Neural progenitor cell (in vitro differentiated cells): ENCODE measurements at regions not wholly inside any gene's neighbourhood (a gene's known extent, or its start where the extent isn't known, plus 50 kb on each side); places are given as distances from the start of the nearest gene placed in this dataset.
"Not testable (repeated sequence)": the region's sequence is repeated elsewhere in the genome, so short reads cannot be mapped to it uniquely, and the experiment has no call there.

Source experiments
- DNase-seq: peaks from one replicate; pipeline ENCODE4 v3.0.0-alpha.2; 2016; ENCODE audit warnings: low spot score
- H2AFZ ChIP-seq: fragments of 200-600 bp; sonication (generic); replicated peaks from 2 replicates; pipeline ENCODE4 v1.6.1; 2016; ENCODE audit warnings: antibody characterized with exemption
- H3F3A ChIP-seq: fragments of 200-600 bp; sonication (generic); 2 replicates; pipeline ENCODE4 v1.6.1; 2016; ENCODE audit warnings: antibody characterized with exemption, low read depth
- H3K27ac ChIP-seq: fragments of 200-600 bp; sonication (generic); 2 replicates; pipeline ENCODE4 v1.5.1; 2016; ENCODE audit warnings: mild to moderate bottlenecking
- H3K27me3 ChIP-seq: fragments of 200-600 bp; sonication (generic); 2 replicates; pipeline ENCODE4 v1.6.1; 2016; ENCODE audit warnings: mild to moderate bottlenecking, moderate library complexity
- H3K36me3 ChIP-seq: fragments of 200-600 bp; sonication (generic); 2 replicates; pipeline ENCODE4 v1.5.1; 2016
- H3K4me1 ChIP-seq: fragments of 200-600 bp; sonication (generic); 2 replicates; pipeline ENCODE4 v1.6.1; 2016; ENCODE audit warnings: mixed run types
- H3K4me2 ChIP-seq: fragments of 200-600 bp; sonication (generic); 2 replicates; pipeline ENCODE4 v1.6.1; 2016
- H3K4me3 ChIP-seq: fragments of 200-600 bp; sonication (generic); 2 replicates; pipeline ENCODE4 v1.5.1; 2016
- H3K79me2 ChIP-seq: fragments of 200-600 bp; sonication (generic); 2 replicates; pipeline ENCODE4 v1.6.1; 2016; ENCODE audit warnings: low read depth
- H3K9ac ChIP-seq: fragments of 200-600 bp; sonication (generic); 2 replicates; pipeline ENCODE4 v1.6.1; 2016
- H3K9me3 ChIP-seq: fragments of 200-600 bp; sonication (generic); 2 replicates; pipeline ENCODE4 v1.5.1; 2016; ENCODE audit warnings: low read depth
- H4K20me1 ChIP-seq: fragments of 200-600 bp; sonication (generic); 2 replicates; pipeline ENCODE4 v1.6.1; 2016; ENCODE audit warnings: low read depth
- H3K27ac Mint-ChIP-seq: 3 replicates; pipeline ENCODE4 v1.8.0; 2021; ENCODE audit warnings: mixed read lengths
- H3K27me3 Mint-ChIP-seq: 2 replicates; pipeline ENCODE4 v1.8.0; 2022; ENCODE audit warnings: low read depth, mild to moderate bottlenecking, inconsistent platforms, moderate library complexity, mixed read lengths; ENCODE audit not compliant: insufficient read depth
- H3K36me3 Mint-ChIP-seq: 3 replicates; pipeline ENCODE4 v1.8.0; 2021; ENCODE audit warnings: mixed read lengths
- H3K4me1 Mint-ChIP-seq: 3 replicates; pipeline ENCODE4 v1.8.0; 2021; ENCODE audit warnings: mixed read lengths
- H3K4me3 Mint-ChIP-seq: 3 replicates; pipeline ENCODE4 v1.8.0; 2021; ENCODE audit warnings: mild to moderate bottlenecking, moderate library complexity, mixed read lengths
- H3K9me3 Mint-ChIP-seq: 3 replicates; pipeline ENCODE4 v1.8.0; 2020; ENCODE audit warnings: mixed read lengths
- CTCF ChIP-seq: fragments of 200-600 bp; sonication (generic); IDR thresholded peaks from 2 replicates; pipeline ENCODE4 v1.5.1; 2017; ENCODE audit warnings: antibody characterized with exemption, mild to moderate bottlenecking
- EZH2 ChIP-seq: fragments of 200-600 bp; sonication (generic); IDR thresholded peaks from 2 replicates; pipeline ENCODE4 v1.6.1; 2017; ENCODE audit warnings: antibody characterized with exemption, mild to moderate bottlenecking, moderate library complexity
- EZH2phosphoT487 ChIP-seq: fragments of 200-600 bp; sonication (generic); IDR thresholded peaks from 2 replicates; pipeline ENCODE4 v1.6.1; 2017; ENCODE audit warnings: antibody characterized with exemption

GRCh38 chr16:51831595-51832367 is 680.7 kb upstream of the SALL1 start:
- H3F3A ChIP-seq: no peaks in the 10 kb centered on the region
- H3K79me2 ChIP-seq: no peaks in the 10 kb centered on the region
- H2AFZ ChIP-seq: no peak overlapping the region
- no peak overlapping the region for H3K4me2 ChIP-seq
- Mint-ChIP-seq H3K36me3 (no peaks in the 10 kb centered on the region), H3K27me3 (no peaks in the 10 kb centered on the region), H3K4me1 (peaks cover 4% of the 10 kb centered on the region), H3K27ac (no peak overlapping the region), H3K9me3 (peaks cover 4% of the 10 kb centered on the region), H3K4me3 (no peak overlapping the region)
- H3K27ac ChIP-seq: no peak overlapping the region
- H3K36me3 ChIP-seq: no peaks in the 10 kb centered on the region
- no peak for DNase-seq
- no peaks in the 10 kb centered on the region for H3K9me3 ChIP-seq
- H3K4me1 ChIP-seq: no peaks in the 10 kb centered on the region
- TF ChIP-seq EZH2 (no peak), EZH2phosphoT487 (no peak), CTCF (no peak)
- H3K9ac ChIP-seq: no peak overlapping the region
- no peak overlapping the region for H3K4me3 ChIP-seq
- H4K20me1 ChIP-seq: no peaks in the 10 kb centered on the region
- H3K27me3 ChIP-seq: no peaks in the 10 kb centered on the region

DNA sequence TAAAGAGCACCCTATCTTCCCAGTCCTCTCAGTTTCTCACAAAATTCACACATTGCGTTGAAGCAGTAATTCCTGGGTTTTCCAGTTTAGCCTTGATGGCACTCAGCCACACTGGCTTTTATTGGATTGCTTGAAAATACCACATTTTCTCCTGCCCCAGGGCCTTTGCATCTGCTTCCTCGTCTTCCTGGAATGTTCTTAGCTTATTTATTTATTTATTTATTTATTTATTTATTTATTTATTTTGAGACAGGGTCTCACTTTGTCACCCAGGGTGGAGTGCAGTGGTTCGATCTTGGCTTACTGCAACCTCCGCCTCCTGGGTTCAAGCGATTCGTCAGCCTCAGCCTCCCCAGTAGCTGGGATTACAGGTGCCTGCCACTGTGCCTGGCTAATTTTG is 680.0 kb upstream of the SALL1 start:
- not testable (repeated sequence) for H3K4me1 ChIP-seq, H3K9me3 Mint-ChIP-seq, H3K27ac Mint-ChIP-seq, H3K9me3 ChIP-seq, H3K27me3 ChIP-seq, H3K9ac ChIP-seq, H2AFZ ChIP-seq, H3K4me3 Mint-ChIP-seq, H3K4me2 ChIP-seq, H3K4me1 Mint-ChIP-seq, H3K36me3 ChIP-seq, H3K36me3 Mint-ChIP-seq, H3K27me3 Mint-ChIP-seq, H3K79me2 ChIP-seq, DNase-seq, H3F3A ChIP-seq, H3K27ac ChIP-seq, H3K4me3 ChIP-seq, H4K20me1 ChIP-seq

DNA sequence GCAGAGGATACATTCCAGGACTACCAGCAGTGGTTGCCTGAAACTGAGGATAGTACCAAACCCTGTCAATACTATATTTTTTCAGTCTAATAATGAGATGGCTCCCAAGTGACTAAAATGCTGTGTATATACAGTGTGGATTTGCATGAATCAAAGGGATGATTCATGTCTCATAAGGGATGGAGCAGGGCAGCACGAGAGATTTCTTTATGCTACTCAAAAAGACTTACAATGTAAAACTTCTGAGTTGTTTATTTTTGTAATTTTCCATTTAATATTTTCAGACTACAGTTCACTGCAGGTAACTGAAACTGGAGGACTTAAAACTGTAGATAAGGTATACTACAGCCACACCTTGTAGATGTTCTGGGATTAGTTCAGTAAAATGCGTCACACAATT is 674.7 kb upstream of the SALL1 start:
- TF ChIP-seq CTCF (no peak), EZH2 (no peak), EZH2phosphoT487 (no peak)
- H3K36me3 Mint-ChIP-seq: no peaks in the 10 kb centered on the region
- Histone ChIP-seq H3K27me3 (no peaks in the 10 kb centered on the region), H3K9ac (no peak overlapping the region), H3K9me3 (no peaks in the 10 kb centered on the region), H3K36me3 (no peaks in the 10 kb centered on the region), H3F3A (no peaks in the 10 kb centered on the region), H4K20me1 (no peaks in the 10 kb centered on the region), H3K4me2 (no peak overlapping the region), H3K27ac (no peak overlapping the region), H2AFZ (no peak overlapping the region), H3K79me2 (no peaks in the 10 kb centered on the region), H3K4me1 (no peaks in the 10 kb centered on the region), H3K4me3 (no peak overlapping the region)
- H3K27me3 Mint-ChIP-seq: no peaks in the 10 kb centered on the region
- no peak overlapping the region for H3K27ac Mint-ChIP-seq
- no peak for DNase-seq
- no peak overlapping the region for H3K4me3 Mint-ChIP-seq
- H3K9me3 Mint-ChIP-seq: no peaks in the 10 kb centered on the region
- no peaks in the 10 kb centered on the region for H3K4me1 Mint-ChIP-seq

- Histone ChIP-seq H3K4me1 (peaks cover 9% of the 10 kb centered on the region), H3K9me3 (no peaks in the 10 kb centered on the region), H2AFZ (no peak overlapping the region), H3F3A (no peaks in the 10 kb centered on the region), H3K9ac (no peak overlapping the region), H4K20me1 (no peaks in the 10 kb centered on the region), H3K27me3 (no peaks in the 10 kb centered on the region), H3K27ac (no peak overlapping the region), H3K4me3 (no peak overlapping the region), H3K4me2 (no peak overlapping the region), H3K79me2 (no peaks in the 10 kb centered on the region), H3K36me3 (no peaks in the 10 kb centered on the region)
- Mint-ChIP-seq H3K27me3 (no peaks in the 10 kb centered on the region), H3K36me3 (no peaks in the 10 kb centered on the region), H3K27ac (no peak overlapping the region), H3K4me1 (peaks cover 5% of the 10 kb centered on the region), H3K4me3 (no peak overlapping the region), H3K9me3 (no peaks in the 10 kb centered on the region)
- DNase-seq: no peak
- TF ChIP-seq CTCF (no peak), EZH2 (no peak), EZH2phosphoT487 (no peak)
Measured at GRCh38 chr16:51822471-51822870, 671.4 kb upstream of the SALL1 start.
